ENCODE measurements at regions not wholly inside any gene's neighbourhood (a gene's known extent, or its start where the extent isn't known, plus 50 kb on each side); places are given as distances from the start of the nearest gene placed in this dataset.

DNA sequence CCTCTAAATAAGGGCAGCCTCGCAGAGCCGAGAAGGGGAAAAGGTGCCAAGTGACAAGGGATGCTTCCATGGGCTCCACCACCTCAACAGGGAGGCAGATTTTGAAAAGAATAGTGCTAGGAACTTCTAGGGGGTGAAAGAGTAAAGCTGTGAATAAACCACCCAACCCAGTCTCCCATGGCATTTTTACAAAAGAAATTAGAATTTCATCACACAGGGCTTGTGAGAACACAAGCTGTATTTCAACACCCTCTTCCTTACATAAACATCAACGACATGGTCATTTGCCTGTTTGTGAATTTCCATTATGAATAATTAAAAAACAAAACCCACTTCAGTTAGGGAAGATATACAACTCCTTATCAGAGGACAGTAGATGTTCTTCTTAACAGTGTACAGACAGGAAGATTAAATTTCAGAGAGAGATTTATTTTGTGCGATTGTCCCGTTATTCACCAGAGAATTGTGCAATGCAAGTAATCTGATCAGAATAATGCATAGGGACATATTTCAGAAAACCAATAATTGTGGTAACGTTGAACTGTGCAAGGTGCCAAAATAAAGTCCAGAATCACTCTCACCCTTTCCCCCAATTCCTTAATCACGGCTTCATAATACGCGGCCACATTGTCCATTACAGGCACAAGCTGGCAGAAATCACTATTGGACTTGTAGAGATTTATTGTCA lies 207.8 kb upstream of the MGMT start:
- TF ChIP-seq POLR2A (IDR thresholded peaks at IDR 0.05; ENCODE audit: low read depth, low read length), result no peak
- TF ChIP-seq PAX5 (IDR thresholded peaks at IDR 0.05; ENCODE audit: insufficient read depth, low read length, severe bottlenecking), result no peak
- TF ChIP-seq POLR2AphosphoS5 (IDR thresholded peaks at IDR 0.05; ENCODE audit: low read depth, low read length), result no peak
- TF ChIP-seq TAF1 (IDR thresholded peaks at IDR 0.05; ENCODE audit: low read depth, low read length), result no peak
- no peak for TF ChIP-seq SPI1 (IDR thresholded peaks at IDR 0.05; ENCODE audit: low read depth, low read length)
- no peak for TF ChIP-seq POU2F2 (IDR thresholded peaks at IDR 0.05; ENCODE audit: low read depth, low read length)

All from GM12891 (cell line).